ENCODE measurements at regions not wholly inside any gene's neighbourhood (a gene's known extent, or its start where the extent isn't known, plus 50 kb on each side); places are given as distances from the start of the nearest gene placed in this dataset.

GRCh38 chr3:115475178-115476041 lies 147.9 kb upstream of the GAP43 start:
- no peak for DNase-seq (ENCODE audit: low spot score)

GRCh38 chr3:115476472-115476871 lies 146.8 kb upstream of the GAP43 start:
- no peak for DNase-seq (ENCODE audit: low spot score)

DNA sequence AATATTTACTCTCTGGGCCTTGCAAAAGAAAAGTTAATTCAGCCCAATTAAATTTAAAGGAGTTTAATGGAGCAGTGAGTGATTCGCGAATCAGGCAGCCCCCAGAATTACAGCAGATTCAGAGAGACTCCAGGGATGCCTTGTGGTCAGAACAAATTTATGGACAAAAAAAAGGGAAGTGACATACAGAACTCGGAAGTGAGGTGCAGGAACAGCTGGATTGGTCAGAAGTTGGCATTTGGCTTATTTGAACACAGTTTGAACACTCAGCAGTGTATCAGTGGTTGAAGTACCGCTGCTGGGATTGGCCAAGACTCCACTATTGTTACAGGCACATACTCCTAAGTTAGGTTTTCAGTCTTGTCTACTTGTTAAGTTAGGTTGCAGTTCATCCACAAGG lies 145.0 kb upstream of the GAP43 start:
- DNase-seq (ENCODE audit: low spot score) = no peak

DNA sequence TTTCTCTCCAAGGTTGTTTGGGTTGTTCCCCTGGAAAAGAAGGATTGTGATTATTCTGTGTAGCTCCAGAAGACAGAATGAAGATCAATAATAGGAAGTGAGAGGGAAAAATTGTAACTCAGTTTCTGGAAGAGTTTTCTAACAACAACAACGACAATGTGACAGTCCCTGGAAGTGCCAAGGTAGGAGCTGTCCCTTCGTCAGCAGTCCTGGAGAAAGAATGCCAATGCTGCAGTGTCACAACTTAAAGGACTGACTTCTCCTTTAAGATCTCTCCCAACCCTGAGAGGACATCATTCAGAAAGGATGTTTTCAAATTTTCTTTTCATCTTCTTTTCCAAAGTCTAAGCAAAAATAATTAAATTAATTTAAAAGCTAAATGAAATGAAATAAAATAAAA lies 136.4 kb upstream of the GAP43 start:
- DNase-seq (ENCODE audit: low spot score) = no peak

DNA sequence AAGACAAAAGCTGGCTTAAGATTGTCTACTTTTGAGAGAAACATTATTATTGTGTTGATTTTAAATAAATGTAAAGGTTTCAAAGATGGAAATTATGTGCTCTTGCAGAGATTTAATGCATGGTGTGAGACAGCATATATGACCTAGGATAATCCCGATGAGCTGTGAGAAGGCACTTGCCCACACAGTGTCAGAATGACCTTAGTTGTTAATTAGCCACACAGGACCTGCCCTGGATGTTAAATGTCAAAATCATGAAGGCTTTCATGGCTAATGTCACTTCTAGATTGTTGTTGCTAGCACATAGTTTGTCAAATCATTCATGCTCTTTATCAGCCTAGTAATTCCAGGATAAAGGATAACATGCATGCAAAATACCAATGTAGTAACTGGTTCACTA lies 135.3 kb upstream of the GAP43 start:
- no peak for DNase-seq (ENCODE audit: low spot score)

- no peak for DNase-seq (ENCODE audit: low spot score)
These were observed 134.9 kb upstream of the GAP43 start for GRCh38 chr3:115488409-115488808.

- DNase-seq (ENCODE audit: low spot score) = no peak
These were observed 128.5 kb upstream of the GAP43 start for GRCh38 chr3:115494826-115495225.

- DNase-seq (ENCODE audit: low spot score) = no peak
These were observed 124.9 kb upstream of the GAP43 start for GRCh38 chr3:115498421-115498820.

DNA sequence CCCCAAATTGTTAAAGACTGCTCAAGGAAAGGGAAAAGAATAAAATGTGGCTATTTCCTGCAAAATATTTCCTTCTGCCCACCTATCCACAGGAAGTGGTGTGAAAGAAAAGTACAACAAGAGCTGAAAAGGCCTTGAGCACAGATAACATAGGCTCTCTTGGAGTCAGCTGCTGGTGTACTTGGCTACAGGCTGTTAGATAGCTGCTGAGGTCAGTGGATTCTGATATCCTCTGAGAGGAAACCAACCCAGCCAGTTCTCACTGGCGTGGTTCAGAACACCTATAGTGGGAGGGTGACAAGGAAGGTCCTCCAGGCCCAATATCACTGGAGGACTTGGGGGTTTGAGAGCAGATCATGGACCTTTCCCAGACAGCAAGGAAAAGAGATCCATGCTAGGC lies 124.4 kb upstream of the GAP43 start:
- DNase-seq (ENCODE audit: low spot score) = no peak

DNA sequence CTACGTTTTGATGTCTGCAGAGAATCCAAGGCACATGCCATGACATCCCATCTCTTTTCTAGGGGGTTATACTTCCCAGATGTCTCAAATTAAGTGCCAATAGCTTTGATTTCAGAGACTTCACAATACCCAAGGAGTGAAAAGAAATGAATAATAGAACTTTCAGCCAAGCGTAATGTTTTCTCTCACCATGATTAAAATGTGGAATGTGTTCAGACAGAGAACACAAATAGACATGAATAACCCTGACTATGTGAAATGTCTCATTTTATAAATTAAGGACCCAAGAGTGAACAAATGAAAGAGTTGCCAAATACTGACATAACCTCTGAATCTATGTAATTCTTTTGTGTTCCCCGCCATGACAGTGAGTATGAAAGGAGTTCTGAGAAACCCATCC lies 123.6 kb upstream of the GAP43 start:
- no peak for DNase-seq (ENCODE audit: low spot score)

GRCh38 chr3:115500795-115501194 lies 122.5 kb upstream of the GAP43 start:
- no peak for DNase-seq (ENCODE audit: low spot score)

- DNase-seq (ENCODE audit: low spot score) = no peak
These were observed 121.2 kb upstream of the GAP43 start for GRCh38 chr3:115502128-115502527.

- DNase-seq (ENCODE audit: low spot score) = no peak
These were observed 119.9 kb upstream of the GAP43 start for GRCh38 chr3:115503394-115503793.

- no peak for DNase-seq (ENCODE audit: low spot score)
These were observed 114.7 kb upstream of the GAP43 start for GRCh38 chr3:115508562-115508961.

- no peak for DNase-seq (ENCODE audit: low spot score)
These were observed 110.5 kb upstream of the GAP43 start for GRCh38 chr3:115512565-115513415.

DNA sequence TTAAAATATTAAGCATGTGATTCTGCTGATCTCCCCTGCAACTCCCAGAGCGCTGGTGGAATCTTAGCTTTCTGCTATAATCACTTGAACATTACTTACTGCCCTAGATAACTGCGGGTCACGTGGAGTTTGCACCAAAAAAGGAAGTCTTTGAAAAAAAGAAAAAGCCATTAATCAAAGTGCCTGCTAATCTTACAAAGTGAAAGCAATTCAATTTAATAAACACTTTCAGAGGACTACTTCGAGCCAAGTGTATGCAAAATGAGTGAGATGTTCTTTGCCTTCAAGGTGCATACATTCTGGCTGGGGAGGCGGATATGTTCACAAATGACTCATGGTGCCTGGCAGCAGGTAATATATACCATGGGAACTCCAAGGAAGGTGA lies 109.9 kb upstream of the GAP43 start:
- DNase-seq (ENCODE audit: low spot score) = no peak

- no peak for DNase-seq (ENCODE audit: low spot score)
These were observed 105.8 kb upstream of the GAP43 start for GRCh38 chr3:115517457-115518050.

GRCh38 chr3:115518100-115518852 lies 105.0 kb upstream of the GAP43 start:
- peak; percentile 25 for DNase-seq (ENCODE audit: low spot score)

DNA sequence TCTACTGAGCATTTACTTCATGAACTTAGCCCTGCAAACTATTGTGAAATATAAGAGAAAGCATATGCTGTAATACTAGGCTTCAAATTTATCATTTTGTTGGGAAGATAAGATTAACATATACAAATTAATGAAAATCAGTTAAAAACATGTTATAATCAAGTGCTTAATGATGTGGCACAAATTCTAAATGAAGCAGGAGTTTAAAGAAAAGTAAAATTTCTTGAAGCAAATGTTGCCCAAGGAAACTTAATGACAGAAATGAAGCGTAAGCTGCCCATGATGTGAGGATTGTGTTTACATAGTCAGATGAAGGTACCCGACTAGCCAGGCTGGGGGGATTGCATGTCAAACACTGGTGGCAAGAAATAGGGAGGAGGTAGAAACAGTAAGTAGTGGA lies 103.1 kb upstream of the GAP43 start:
- no peak for DNase-seq (ENCODE audit: low spot score)

GRCh38 chr3:115520651-115521245 lies 102.6 kb upstream of the GAP43 start:
- DNase-seq (ENCODE audit: low spot score) = no peak

- DNase-seq (ENCODE audit: low spot score) = no peak
These were observed 99.9 kb upstream of the GAP43 start for GRCh38 chr3:115523458-115523857.

- DNase-seq (ENCODE audit: low spot score) = no peak
These were observed 98.8 kb upstream of the GAP43 start for GRCh38 chr3:115524549-115524948.
